Stimulated activated CD8-positive, alpha-beta memory T cell treated with anti-CD3 and anti-CD28 coated beads, Interleukin-12 subunit alpha, Interleukin-12 subunit beta, amount 100 ng/mL, for 24 hours (primary cell): ENCODE measurements at regions not wholly inside any gene's neighbourhood (a gene's known extent, or its start where the extent isn't known, plus 50 kb on each side); places are given as distances from the start of the nearest gene placed in this dataset.

Experiments
- DNase-seq: peaks from one replicate; pipeline ENCODE4 v3.0.0-alpha.2; 2020; ENCODE audit errors: extremely low read depth

- DNase-seq: no peak
These were observed 160.2 kb upstream of the ALKAL2 start for GRCh38 chr2:447902-448665.

GRCh38 chr2:446963-447530, 159.2 kb upstream of the ALKAL2 start:
- no peak for DNase-seq

GRCh38 chr2:446303-446874, 158.5 kb upstream of the ALKAL2 start:
- no peak for DNase-seq

GRCh38 chr2:445896-446295, 158.0 kb upstream of the ALKAL2 start:
- DNase-seq: no peak

- no peak for DNase-seq
These were observed 157.3 kb upstream of the ALKAL2 start for GRCh38 chr2:444937-445884.

- no peak for DNase-seq
These were observed 155.8 kb upstream of the ALKAL2 start for GRCh38 chr2:443741-444140.

GRCh38 chr2:443216-443615, 155.3 kb upstream of the ALKAL2 start:
- no peak for DNase-seq

- no peak for DNase-seq
These were observed 153.5 kb upstream of the ALKAL2 start for GRCh38 chr2:441258-442022.

GRCh38 chr2:440403-440740, 152.5 kb upstream of the ALKAL2 start:
- DNase-seq: no peak

GRCh38 chr2:439556-440402, 151.9 kb upstream of the ALKAL2 start:
- no peak for DNase-seq

- DNase-seq: no peak
These were observed 151.2 kb upstream of the ALKAL2 start for GRCh38 chr2:439077-439476.

- no peak for DNase-seq
These were observed 150.0 kb upstream of the ALKAL2 start for GRCh38 chr2:437756-438393.

GRCh38 chr2:437180-437579, 149.3 kb upstream of the ALKAL2 start:
- DNase-seq: no peak

GRCh38 chr2:436205-436604, 148.3 kb upstream of the ALKAL2 start:
- DNase-seq: no peak

GRCh38 chr2:434625-435024, 146.7 kb upstream of the ALKAL2 start:
- no peak for DNase-seq

GRCh38 chr2:433216-433615, 145.3 kb upstream of the ALKAL2 start:
- no peak for DNase-seq

- DNase-seq: no peak
These were observed 142.6 kb upstream of the ALKAL2 start for GRCh38 chr2:430291-431040.

GRCh38 chr2:429575-430254, 141.8 kb upstream of the ALKAL2 start:
- DNase-seq: no peak

- no peak for DNase-seq
These were observed 141.3 kb upstream of the ALKAL2 start for GRCh38 chr2:429142-429541.
